ENCODE measurements at regions not wholly inside any gene's neighbourhood (a gene's known extent, or its start where the extent isn't known, plus 50 kb on each side); places are given as distances from the start of the nearest gene placed in this dataset.

DNA sequence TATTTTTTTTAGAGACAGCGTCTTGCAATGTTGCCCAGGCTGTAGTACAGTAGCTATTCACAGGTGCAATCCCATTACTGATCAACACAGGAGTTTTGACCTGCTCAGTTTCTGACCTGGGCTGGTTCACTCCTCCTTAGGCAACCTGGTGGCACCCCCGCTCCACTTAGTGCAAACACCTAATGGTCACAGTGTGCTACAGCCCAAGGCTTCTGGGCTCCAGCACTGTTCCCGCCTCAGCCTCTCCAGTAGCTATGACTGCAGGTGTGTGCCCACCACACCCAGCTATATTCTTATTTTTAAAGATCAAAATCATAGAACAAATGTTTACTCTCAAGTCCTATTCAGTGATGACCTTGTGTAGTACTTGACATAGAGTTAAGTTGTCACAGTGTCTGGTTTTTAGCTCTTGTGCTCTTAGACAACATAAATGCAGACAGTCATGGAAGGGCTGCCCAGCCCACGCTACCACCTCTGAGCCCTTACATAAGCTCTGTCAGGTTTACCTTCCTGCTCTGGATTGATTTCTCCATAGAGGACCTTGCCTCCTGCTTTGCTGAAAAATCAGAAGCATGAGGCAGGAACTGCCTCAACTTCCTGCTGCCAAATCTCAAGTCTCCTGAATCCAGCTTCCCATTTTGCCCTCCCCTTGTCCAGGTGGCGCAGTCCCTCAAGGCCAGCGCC is 82.2 kb upstream of the SLC1A4 start:
- TF ChIP-seq POLR2A (IDR thresholded peaks at IDR 0.05) (no peak), POLR2AphosphoS5 (IDR thresholded peaks at IDR 0.05) (no peak)
- TF ChIP-seq, protein P1, sequence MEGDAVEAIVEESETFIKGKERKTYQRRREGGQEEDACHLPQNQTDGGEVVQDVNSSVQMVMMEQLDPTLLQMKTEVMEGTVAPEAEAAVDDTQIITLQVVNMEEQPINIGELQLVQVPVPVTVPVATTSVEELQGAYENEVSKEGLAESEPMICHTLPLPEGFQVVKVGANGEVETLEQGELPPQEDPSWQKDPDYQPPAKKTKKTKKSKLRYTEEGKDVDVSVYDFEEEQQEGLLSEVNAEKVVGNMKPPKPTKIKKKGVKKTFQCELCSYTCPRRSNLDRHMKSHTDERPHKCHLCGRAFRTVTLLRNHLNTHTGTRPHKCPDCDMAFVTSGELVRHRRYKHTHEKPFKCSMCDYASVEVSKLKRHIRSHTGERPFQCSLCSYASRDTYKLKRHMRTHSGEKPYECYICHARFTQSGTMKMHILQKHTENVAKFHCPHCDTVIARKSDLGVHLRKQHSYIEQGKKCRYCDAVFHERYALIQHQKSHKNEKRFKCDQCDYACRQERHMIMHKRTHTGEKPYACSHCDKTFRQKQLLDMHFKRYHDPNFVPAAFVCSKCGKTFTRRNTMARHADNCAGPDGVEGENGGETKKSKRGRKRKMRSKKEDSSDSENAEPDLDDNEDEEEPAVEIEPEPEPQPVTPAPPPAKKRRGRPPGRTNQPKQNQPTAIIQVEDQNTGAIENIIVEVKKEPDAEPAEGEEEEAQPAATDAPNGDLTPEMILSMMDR (IDR thresholded peaks at IDR 0.05): no peak

Measured in sigmoid colon (tissue), 4 donors.